HG02759 (cell line): ENCODE measurements at regions not wholly inside any gene's neighbourhood (a gene's known extent, or its start where the extent isn't known, plus 50 kb on each side); places are given as distances from the start of the nearest gene placed in this dataset.
"Not testable (repeated sequence)": the region's sequence is repeated elsewhere in the genome, so short reads cannot be mapped to it uniquely, and the experiment has no call there.

Source experiments
- ATAC-seq: cut with Tn5 transposase; IDR thresholded peaks from one replicate; pipeline ENCODE4 v1.9.1; 2021; ENCODE audit warnings: mild to moderate bottlenecking, moderate library complexity; ENCODE audit not compliant: unreplicated experiment

DNA sequence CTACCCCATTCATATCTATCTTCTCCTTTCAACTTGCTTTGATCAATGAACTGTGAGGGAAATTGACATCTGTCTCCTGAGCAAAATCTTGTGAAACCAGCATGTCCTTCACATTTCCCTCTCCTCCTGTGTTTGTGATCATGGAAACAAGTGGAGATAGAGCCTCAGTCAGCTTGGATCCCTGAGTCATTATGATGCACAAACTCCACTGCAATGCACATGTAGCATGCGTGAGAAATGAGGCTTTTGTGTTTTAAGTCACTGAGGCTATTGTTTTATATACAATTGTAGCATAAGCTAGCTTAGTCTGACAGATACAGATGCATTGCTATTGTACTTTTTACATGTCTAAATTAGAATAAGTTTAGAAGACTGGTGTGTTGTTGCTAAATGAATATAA lies 85.2 kb upstream of the HNMT start:
- no peak for ATAC-seq

GRCh38 chr2:137881711-137882110 lies 82.6 kb upstream of the HNMT start:
- no peak for ATAC-seq

GRCh38 chr2:137886083-137886831 lies 78.0 kb upstream of the HNMT start:
- no peak for ATAC-seq

DNA sequence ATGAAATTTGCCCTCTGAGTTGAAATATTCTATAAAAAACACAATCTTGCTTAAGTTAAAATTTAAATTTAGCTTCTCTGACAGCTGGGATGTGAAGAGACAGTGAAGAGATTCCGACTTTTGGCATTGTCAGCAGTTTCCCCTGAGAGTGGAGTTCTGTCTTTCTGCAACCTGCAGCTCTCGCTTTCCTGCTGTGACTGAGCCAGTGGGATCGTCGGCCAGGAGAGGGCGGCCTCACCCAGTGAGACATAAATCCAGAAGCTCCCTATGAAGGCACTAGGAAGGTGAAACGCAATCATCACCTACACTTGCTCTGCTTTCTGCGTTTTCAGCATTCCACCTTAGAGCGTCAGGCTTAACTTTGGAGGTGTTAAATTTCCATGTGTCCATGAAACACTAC lies 75.4 kb upstream of the HNMT start:
- ATAC-seq: no peak

DNA sequence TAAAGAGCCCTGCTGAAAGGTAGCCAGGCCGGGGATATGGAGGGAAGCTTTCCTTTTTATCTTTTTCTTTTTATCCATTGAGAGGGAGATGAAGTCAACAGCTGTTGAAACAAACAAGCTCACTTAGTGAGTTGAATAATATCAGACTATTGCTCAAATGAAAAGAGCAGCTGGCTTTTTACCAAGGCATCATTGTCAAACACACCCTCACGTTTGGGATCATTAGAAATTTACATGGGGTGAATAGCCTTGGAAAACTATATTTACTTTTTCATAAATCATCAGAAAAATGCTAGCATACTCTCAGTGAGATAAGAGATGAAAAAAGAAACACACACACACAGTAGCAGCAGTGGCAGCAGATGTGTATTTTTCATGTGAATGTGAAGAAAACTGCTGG lies 71.5 kb upstream of the HNMT start:
- no peak for ATAC-seq

- ATAC-seq: no peak
These were observed 71.1 kb upstream of the HNMT start for GRCh38 chr2:137893145-137893544.

DNA sequence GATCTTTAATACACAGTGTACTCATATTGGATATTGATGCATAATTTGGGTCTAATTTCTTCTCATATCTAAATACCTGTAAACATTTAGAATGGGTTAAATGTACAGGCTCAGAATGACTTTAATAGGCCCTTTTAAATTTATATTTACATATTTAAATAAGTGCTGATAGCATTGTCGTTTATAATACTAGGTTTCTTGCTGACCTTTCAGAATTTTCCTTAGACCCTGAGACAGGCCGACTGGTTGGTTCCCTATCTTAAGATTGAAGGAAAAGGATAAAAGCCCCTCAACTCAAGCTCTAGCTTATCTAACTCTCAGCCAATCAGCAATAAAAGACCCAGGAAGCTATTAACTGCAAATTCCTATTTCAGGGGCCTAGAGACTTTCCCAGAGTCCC lies 67.8 kb upstream of the HNMT start:
- ATAC-seq: no peak

- no peak for ATAC-seq
These were observed 67.2 kb upstream of the HNMT start for GRCh38 chr2:137897082-137897481.

DNA sequence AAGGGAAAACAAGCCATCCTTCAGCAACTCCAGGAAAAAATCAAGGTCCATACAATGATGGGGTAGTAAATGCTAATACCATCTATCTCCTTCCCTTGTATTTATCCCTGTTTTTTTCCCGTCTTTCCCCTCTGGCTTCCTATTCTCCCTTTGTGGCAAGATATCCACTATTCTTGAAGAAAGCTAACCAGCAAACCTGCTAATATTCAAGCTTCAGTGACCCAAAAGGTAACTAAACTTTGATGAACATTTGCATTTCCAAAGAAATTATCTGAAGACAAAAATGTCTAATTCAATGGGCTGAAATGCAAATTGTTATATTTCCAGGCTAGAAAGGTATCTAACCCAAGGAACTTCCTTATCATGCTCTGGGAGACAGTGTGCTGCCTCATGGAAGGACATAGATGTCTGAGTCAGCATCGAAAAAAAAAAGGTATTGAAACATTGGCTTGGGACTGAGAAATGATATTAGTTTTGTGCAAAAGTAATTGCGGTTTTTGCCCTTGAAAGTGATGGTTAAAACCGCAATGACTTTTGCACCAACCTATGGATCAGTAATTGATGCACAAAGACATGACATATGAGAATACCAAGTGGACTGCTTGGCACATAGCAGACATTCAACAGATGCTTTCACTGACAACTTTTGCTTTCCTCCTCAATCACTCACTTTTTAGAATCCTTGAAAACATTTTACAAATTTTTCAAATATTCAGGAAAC lies 63.7 kb upstream of the HNMT start:
- ATAC-seq: no peak

DNA sequence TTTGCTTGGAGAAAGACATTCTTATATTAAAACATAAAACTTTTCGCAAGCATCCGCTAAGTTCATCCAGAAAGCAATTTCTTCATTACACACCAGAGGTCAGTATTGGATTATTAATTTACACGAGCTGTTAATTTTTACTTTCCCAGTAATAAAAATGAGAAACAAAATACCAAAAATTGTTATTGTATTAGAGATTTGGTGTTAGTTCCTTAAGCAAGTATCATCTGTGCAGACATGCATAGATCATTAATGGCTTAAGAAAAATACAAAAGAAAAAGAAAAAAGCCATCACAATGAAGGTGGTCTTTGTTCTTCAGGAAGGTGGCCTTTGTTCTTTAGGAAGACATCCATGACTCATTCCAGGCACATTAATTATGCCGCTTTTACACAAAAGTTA lies 53.6 kb upstream of the HNMT start:
- ATAC-seq: no peak

DNA sequence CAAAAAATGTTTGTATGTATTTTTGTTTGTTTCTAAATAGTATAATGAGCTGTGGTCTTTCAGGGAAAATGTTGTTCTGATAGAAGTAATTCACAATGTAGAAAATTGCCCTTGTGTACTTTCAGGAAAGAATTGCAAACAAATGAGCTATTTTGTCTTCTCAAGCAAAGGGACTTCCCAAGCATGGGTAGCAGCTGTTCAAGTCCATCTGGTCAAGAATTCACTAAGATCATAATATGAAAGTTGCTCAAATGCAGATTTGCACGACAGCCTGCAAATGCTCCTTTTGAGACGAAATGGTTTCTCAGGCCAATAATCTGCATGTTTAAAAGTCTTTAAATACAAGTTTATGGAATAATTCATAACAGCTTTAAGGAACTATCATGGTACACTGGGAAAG lies 51.9 kb upstream of the HNMT start:
- ATAC-seq: no peak

- ATAC-seq: no peak
These were observed 51.1 kb upstream of the HNMT start for GRCh38 chr2:137913169-137913568.

DNA sequence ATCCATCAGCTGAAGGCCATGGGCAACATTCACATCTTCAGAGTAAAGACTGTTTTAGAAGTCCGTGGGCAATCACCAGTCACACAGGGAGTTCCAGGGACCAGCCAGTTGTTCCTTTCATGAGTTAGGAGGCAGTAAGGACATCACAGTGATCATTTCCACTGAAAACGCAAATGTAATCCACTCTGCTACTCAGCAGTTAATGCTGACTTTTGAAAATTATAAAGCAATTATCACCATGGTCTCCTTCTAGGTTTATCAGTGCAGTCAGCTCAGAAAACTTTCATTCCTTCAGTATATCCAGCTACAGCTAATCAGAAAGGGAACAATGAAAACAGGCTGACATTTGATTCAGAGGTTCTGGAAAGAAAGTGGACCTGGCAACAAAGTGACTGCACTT lies 50.6 kb upstream of the HNMT start:
- ATAC-seq: not testable (repeated sequence)
